ENCODE measurements at regions not wholly inside any gene's neighbourhood (a gene's known extent, or its start where the extent isn't known, plus 50 kb on each side); places are given as distances from the start of the nearest gene placed in this dataset.

DNA sequence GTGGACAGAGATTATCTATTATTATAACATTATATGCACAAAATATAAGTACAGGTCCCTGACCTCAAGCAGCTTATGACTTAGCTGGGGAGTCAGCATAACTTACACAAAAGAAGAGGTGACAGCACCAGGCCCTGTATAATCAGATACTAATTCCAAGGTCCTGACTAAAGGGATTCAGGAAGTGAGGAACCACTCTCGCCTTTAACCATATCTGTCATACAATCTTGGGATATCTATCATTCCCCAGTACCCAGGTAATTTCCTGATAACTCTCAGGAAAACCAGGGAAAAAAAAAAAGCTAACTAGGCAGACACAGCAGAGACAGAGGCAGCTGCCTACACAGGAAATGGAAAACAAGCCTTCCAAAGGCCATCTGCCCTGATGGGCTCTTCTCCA is 78.5 kb upstream of the CAMK1G start:
- peak; percentile 72 for DNase-seq (ENCODE audit: low read depth)

DNA sequence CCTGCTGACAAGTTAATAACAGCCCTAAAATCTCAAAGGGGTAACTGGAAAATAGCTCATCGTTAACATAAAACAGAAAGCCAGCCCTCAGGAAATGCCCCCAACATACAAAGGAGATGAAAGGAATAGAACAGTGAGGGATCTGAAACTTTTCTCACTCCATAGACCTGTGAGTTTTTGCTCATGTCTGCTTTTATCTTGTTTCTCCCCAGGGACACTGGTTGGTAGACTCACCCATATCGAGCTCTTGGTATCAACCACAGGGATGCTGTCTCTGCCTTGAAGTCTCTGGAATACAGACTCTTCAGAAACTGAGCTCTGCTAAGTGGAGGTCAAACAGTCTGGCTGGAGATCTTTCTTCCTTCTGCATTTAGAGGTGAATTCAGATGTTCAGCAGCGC is 77.4 kb upstream of the CAMK1G start:
- DNase-seq (ENCODE audit: low read depth), result no peak

GRCh38 chr1:209509039-209509438 is 74.5 kb upstream of the CAMK1G start:
- no peak for DNase-seq (ENCODE audit: low read depth)

- DNase-seq (ENCODE audit: low read depth), result no peak
Observed at GRCh38 chr1:209510063-209510462, 73.5 kb upstream of the CAMK1G start.

DNA sequence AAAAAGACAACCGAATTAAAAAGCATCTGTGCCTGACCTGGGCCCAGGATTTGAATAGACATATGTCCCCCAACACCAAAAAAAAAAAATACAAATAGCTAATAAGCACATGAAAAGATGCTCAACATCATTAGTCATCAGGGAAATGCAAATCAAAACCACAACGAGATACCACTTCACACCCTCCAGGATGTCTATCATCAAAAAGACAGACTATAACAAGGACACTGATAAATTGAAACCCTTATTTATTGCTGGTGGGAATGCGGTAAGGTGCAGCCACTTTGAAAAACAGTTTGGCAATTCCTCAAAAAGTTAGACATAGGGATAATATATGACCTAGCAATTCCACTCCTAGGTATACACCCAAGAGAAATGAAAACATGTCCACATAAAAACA is 72.3 kb upstream of the CAMK1G start:
- DNase-seq (ENCODE audit: low read depth), result no peak

GRCh38 chr1:209512821-209513220 is 70.7 kb upstream of the CAMK1G start:
- DNase-seq (ENCODE audit: low read depth), result no peak

GRCh38 chr1:209513226-209513625 is 70.3 kb upstream of the CAMK1G start:
- peak; percentile 53 for DNase-seq (ENCODE audit: low read depth)

DNA sequence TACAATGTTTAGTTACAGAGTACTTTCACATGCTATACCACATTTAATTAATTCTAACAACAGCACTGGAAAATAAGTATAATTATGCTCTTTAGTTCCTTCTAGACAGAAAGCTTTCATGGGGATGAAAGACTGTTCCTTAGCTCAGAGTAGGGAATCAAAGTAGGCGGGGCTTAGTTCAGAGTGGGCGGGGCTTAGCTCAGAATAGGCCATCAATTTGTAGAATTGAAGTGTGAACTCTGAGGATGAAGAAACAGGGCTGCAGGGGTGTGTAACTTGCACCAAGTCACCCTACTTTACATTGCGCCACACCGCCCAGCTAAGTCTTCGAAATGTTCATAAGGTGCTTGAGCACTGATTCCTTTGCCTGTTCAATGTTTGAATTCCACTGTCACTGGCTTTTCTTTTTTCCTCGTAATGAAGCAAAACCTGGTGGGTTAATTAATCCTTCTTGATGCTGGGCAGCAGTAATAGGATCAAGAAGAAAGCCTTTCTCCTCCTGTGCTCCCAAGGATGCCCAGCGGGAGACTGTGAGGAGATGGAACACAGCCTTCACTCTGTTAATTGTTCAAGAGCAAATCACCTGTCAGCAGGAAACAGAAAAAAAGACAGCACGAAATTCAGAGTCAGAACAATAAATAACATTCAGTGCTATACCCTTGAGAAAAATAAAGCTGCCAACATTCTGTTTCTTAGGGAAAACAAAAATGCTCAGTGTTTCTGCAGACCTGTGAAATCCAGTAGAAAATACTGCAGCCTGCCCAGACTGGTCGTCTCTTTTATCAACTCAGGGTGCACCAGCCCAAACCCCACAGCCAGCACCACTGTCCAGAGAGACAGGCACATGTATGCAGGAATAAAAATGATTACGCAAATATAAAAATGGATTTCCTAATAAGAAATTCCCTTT is 66.5 kb upstream of the CAMK1G start:
- no peak for DNase-seq (ENCODE audit: low read depth)

GRCh38 chr1:209517681-209518050 is 65.8 kb upstream of the CAMK1G start:
- no peak for DNase-seq (ENCODE audit: low read depth)

- no peak for DNase-seq (ENCODE audit: low read depth)
Observed at GRCh38 chr1:209519786-209520185, 63.7 kb upstream of the CAMK1G start.

DNA sequence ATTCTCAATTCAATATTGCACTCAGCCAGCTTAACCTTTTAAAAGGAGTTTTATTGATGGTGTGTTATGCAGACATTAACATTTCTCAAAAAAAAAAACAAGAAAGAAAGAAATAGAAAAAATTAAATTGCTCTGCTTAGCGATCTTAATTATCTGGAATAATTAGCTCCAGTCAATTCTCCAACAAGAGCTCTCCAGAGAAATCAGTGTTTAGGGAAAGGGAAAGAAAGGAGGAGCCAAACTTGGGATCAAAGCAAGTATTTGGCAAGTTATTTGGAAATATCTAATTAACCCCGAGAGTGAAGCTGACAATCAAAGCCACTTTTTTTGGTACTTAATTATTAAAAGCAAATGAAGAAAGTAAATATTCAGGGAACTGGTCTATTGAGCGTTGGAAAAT is 60.7 kb upstream of the CAMK1G start:
- no peak for DNase-seq (ENCODE audit: low read depth)

- DNase-seq (ENCODE audit: low read depth), result no peak
Observed at GRCh38 chr1:209526137-209526536, 57.4 kb upstream of the CAMK1G start.

GRCh38 chr1:209527372-209527771 is 56.1 kb upstream of the CAMK1G start:
- peak; percentile 65 for DNase-seq (ENCODE audit: low read depth)

- DNase-seq (ENCODE audit: low read depth), result no peak
Observed at GRCh38 chr1:209527993-209528717, 55.4 kb upstream of the CAMK1G start.

- DNase-seq (ENCODE audit: low read depth), result no peak
Observed at GRCh38 chr1:209529233-209529632, 54.3 kb upstream of the CAMK1G start.

GRCh38 chr1:209531006-209531405 is 52.5 kb upstream of the CAMK1G start:
- DNase-seq (ENCODE audit: low read depth), result no peak

DNA sequence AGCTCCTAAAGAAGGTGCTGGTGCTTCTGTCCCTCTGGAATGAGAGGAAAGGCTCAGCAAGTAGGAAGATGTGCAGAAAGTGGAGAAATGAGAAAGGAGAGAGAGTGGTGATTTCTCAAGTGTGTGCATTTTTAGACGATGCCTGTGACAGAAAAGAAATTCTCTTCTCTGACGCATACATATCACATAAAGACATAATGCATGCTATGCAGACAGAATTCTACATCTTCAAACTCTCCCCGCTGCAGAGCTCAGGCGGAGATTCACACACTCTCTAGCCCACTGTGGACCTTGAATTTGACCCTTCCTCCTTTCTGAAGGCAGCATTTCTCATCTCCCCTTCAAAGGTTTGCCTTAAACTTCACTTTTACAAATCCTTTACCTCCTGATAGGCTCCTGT is 52.0 kb upstream of the CAMK1G start:
- no peak for DNase-seq (ENCODE audit: low read depth)

Data from EH (cell line).